H9 (cell line): ENCODE measurements at regions not wholly inside any gene's neighbourhood (a gene's known extent, or its start where the extent isn't known, plus 50 kb on each side); places are given as distances from the start of the nearest gene placed in this dataset.

Source experiments
- DNase-seq: peaks from one replicate; pipeline ENCODE4 v3.0.0-alpha.2; 2017
- H2AFZ ChIP-seq: one replicate; pipeline ENCODE4 v1.6.1; 2013; ENCODE audit warnings: mild to moderate bottlenecking, low read length, control low read depth, moderate library complexity
- H2AK5ac ChIP-seq: 2 replicates; pipeline ENCODE4 v1.6.1; 2013; ENCODE audit warnings: low read length, control low read depth, mixed read lengths; ENCODE audit not compliant: insufficient read length
- H2BK120ac ChIP-seq: one replicate; pipeline ENCODE4 v1.6.1; 2013; ENCODE audit warnings: low read depth, mild to moderate bottlenecking, low read length, control low read depth, inconsistent platforms; ENCODE audit not compliant: poor library complexity, severe bottlenecking
- H2BK12ac ChIP-seq: 2 replicates; pipeline ENCODE4 v1.6.1; 2013; ENCODE audit warnings: low read length, control low read depth, mixed read lengths, low read depth; ENCODE audit not compliant: insufficient read length
- H2BK15ac ChIP-seq: 2 replicates; pipeline ENCODE4 v1.6.1; 2013; ENCODE audit warnings: low read depth, low read length, control low read depth
- H2BK20ac ChIP-seq: one replicate; pipeline ENCODE4 v1.6.1; 2013; ENCODE audit warnings: low read depth, mild to moderate bottlenecking, low read length, control low read depth, inconsistent platforms; ENCODE audit not compliant: poor library complexity, severe bottlenecking
- H2BK5ac ChIP-seq: 2 replicates; pipeline ENCODE4 v1.6.1; 2013; ENCODE audit warnings: low read length, control low read depth, mixed read lengths; ENCODE audit not compliant: insufficient read length
- H3K14ac ChIP-seq: 2 replicates; pipeline ENCODE4 v1.6.1; 2013; ENCODE audit warnings: low read length, control low read depth; ENCODE audit not compliant: insufficient read depth
- H3K18ac ChIP-seq: 2 replicates; pipeline ENCODE4 v1.6.1; 2013; ENCODE audit warnings: low read depth, mild to moderate bottlenecking, mixed read lengths, low read length, control low read depth; ENCODE audit not compliant: insufficient read length
- H3K23ac ChIP-seq: 2 replicates; pipeline ENCODE4 v1.6.1; 2013; ENCODE audit warnings: low read length, control low read depth, mixed read lengths, low read depth; ENCODE audit not compliant: insufficient read length
- H3K23me2 ChIP-seq: 2 replicates; pipeline ENCODE4 v1.6.1; 2013; ENCODE audit warnings: low read depth, mild to moderate bottlenecking, mixed read lengths, low read length, control low read depth; ENCODE audit not compliant: insufficient read length, poor library complexity, severe bottlenecking
- H3K27ac ChIP-seq: 2 replicates; pipeline ENCODE4 v1.5.1; 2013; ENCODE audit warnings: low read length, control low read depth, mixed read lengths, low read depth; ENCODE audit not compliant: insufficient read length
- H3K27me3 ChIP-seq: 2 replicates; pipeline ENCODE4 v1.6.1; 2013; ENCODE audit warnings: low read length, control low read depth, inconsistent platforms; ENCODE audit not compliant: insufficient read depth
- H3K4ac ChIP-seq: 2 replicates; pipeline ENCODE4 v1.6.1; 2013; ENCODE audit warnings: low read depth, mild to moderate bottlenecking, control low read depth, inconsistent platforms, low read length, moderate library complexity
- H3K4me1 ChIP-seq: 2 replicates; pipeline ENCODE4 v1.6.1; 2013; ENCODE audit warnings: low read length, control low read depth, inconsistent platforms; ENCODE audit not compliant: insufficient read depth
- H3K4me2 ChIP-seq: 2 replicates; pipeline ENCODE4 v1.6.1; 2013; ENCODE audit warnings: low read length, control low read depth, mixed read lengths; ENCODE audit not compliant: insufficient read length, insufficient read depth
- H3K56ac ChIP-seq: 2 replicates; pipeline ENCODE4 v1.6.1; 2013; ENCODE audit warnings: low read depth, mild to moderate bottlenecking, mixed read lengths, low read length, control low read depth; ENCODE audit not compliant: insufficient read length
- H3K79me1 ChIP-seq: 2 replicates; pipeline ENCODE4 v1.6.1; 2013; ENCODE audit warnings: low read depth, mild to moderate bottlenecking, moderate library complexity, low read length, control low read depth, inconsistent platforms; ENCODE audit not compliant: insufficient read depth, poor library complexity, severe bottlenecking
- H3K79me2 ChIP-seq: 2 replicates; pipeline ENCODE4 v1.6.1; 2013; ENCODE audit warnings: low read length, control low read depth, inconsistent platforms; ENCODE audit not compliant: insufficient read depth
- H3K9ac ChIP-seq: 2 replicates; pipeline ENCODE4 v1.6.1; 2013; ENCODE audit warnings: low read length, control low read depth, mixed read lengths; ENCODE audit not compliant: insufficient read length; ENCODE audit errors: extremely low read depth
- H3K9me3 ChIP-seq: one replicate; pipeline ENCODE4 v1.6.1; 2013; ENCODE audit warnings: low read depth, low read length, inconsistent platforms; ENCODE audit not compliant: control insufficient read depth
- H3T11ph ChIP-seq: one replicate; pipeline ENCODE4 v1.6.1; 2013; ENCODE audit warnings: mild to moderate bottlenecking, low read length, control low read depth, inconsistent platforms
- H4K20me1 ChIP-seq: one replicate; pipeline ENCODE4 v1.6.1; 2013; ENCODE audit not compliant: control insufficient read depth, insufficient read length, insufficient read depth
- H4K5ac ChIP-seq: 2 replicates; pipeline ENCODE4 v1.6.1; 2013; ENCODE audit warnings: low read depth, mild to moderate bottlenecking, mixed read lengths, low read length, control low read depth; ENCODE audit not compliant: insufficient read length
- H4K8ac ChIP-seq: replicated peaks from 2 replicates; pipeline ENCODE4 v1.6.1; 2013; ENCODE audit warnings: low read length, control low read depth, mixed read lengths, low read depth; ENCODE audit not compliant: insufficient read length
- H4K91ac ChIP-seq: 2 replicates; pipeline ENCODE4 v1.6.1; 2013; ENCODE audit warnings: low read depth, mild to moderate bottlenecking, moderate library complexity, mixed read lengths, low read length, control low read depth; ENCODE audit not compliant: insufficient read length
- H3K27ac Mint-ChIP-seq, 3 experiments: 2 replicates in 2 of 3; 3 replicates in 1 of 3; pipeline ENCODE4 v1.8.0; 2020 to 2021; ENCODE audit warnings: mixed read lengths in 3 of 3, mild to moderate bottlenecking in 1 of 3, moderate library complexity in 1 of 3
- H3K27me3 Mint-ChIP-seq: 2 replicates; pipeline ENCODE4 v1.8.0; 2021; ENCODE audit warnings: low read depth, mild to moderate bottlenecking, moderate library complexity, mixed read lengths
- H3K36me3 Mint-ChIP-seq, 3 experiments: 2 replicates in 2 of 3; 3 replicates in 1 of 3; pipeline ENCODE4 v1.8.0; 2020 to 2021; ENCODE audit warnings: low read depth in 3 of 3, mixed read lengths in 3 of 3; ENCODE audit not compliant: insufficient read depth in 1 of 3
- H3K4me1 Mint-ChIP-seq, 2 experiments: 2 replicates each; pipeline ENCODE4 v1.8.0; 2020; ENCODE audit warnings: mixed read lengths in 2 of 2
- H3K4me3 Mint-ChIP-seq, 2 experiments: 2 replicates in 1 of 2; 3 replicates in 1 of 2; pipeline ENCODE4 v1.8.0; 2020 to 2021; ENCODE audit warnings: mild to moderate bottlenecking in 2 of 2, mixed read lengths in 2 of 2, moderate library complexity in 1 of 2
- H3K9me3 Mint-ChIP-seq, 2 experiments: 2 replicates in 1 of 2; 3 replicates in 1 of 2; pipeline ENCODE4 v1.8.0; 2020; ENCODE audit warnings: mild to moderate bottlenecking in 2 of 2, mixed read lengths in 2 of 2, moderate library complexity in 1 of 2
- TF ChIP-seq, protein P1 (sequence below): fragments of 200-600 bp; sonication (generic); conservative IDR thresholded peaks from 3 replicates; pipeline ENCODE4 v1.8.0; 2021; ENCODE audit warnings: antibody characterized with exemption, mild to moderate bottlenecking

DNA sequence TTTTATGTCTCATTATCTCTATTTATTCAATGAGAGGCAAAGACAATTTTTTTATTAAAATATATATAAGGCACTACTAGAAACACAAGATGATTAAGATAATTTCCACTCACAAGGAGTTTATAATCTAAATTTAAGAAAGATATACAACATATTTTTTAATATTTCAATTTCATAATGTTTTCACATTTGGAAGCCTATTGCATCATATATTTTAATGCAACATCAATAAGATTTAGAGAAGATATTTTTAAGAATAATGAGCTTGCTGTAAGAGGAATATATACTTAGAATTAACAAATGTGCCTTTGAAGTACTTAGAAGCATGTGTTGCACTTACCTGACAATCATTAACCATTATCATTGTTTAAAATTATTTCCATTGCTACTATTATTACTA is 597.7 kb upstream of the BTBD3 start:
- H3K4me3 Mint-ChIP-seq, result no peak overlapping the region
- H3K4me1 ChIP-seq, result no peaks in the 10 kb centered on the region
- no peak overlapping the region for H3K4me2 ChIP-seq
- peaks cover 3 to 25% (median 7%) of the 10 kb centered on the region in 3 experiments for H3K36me3 Mint-ChIP-seq
- no peak overlapping the region for H3K9ac ChIP-seq
- H3K56ac ChIP-seq, result no peak overlapping the region
- no peak overlapping the region for H2BK120ac ChIP-seq
- no peak overlapping the region for H3K4ac ChIP-seq
- DNase-seq, result no peak
- H3K27me3 ChIP-seq, result no peaks in the 10 kb centered on the region
- H2BK20ac ChIP-seq, result no peak overlapping the region
- no peak overlapping the region for H2BK15ac ChIP-seq
- H3K9me3 Mint-ChIP-seq, result peaks cover 14 to 27% of the 10 kb centered on the region in 2 experiments; a peak in 4 of 5 replicates
- H3K14ac ChIP-seq, result no peak overlapping the region
- TF ChIP-seq, protein P1, sequence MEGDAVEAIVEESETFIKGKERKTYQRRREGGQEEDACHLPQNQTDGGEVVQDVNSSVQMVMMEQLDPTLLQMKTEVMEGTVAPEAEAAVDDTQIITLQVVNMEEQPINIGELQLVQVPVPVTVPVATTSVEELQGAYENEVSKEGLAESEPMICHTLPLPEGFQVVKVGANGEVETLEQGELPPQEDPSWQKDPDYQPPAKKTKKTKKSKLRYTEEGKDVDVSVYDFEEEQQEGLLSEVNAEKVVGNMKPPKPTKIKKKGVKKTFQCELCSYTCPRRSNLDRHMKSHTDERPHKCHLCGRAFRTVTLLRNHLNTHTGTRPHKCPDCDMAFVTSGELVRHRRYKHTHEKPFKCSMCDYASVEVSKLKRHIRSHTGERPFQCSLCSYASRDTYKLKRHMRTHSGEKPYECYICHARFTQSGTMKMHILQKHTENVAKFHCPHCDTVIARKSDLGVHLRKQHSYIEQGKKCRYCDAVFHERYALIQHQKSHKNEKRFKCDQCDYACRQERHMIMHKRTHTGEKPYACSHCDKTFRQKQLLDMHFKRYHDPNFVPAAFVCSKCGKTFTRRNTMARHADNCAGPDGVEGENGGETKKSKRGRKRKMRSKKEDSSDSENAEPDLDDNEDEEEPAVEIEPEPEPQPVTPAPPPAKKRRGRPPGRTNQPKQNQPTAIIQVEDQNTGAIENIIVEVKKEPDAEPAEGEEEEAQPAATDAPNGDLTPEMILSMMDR, result no peak
- no peak overlapping the region for H3T11ph ChIP-seq
- H4K20me1 ChIP-seq, result no peaks in the 10 kb centered on the region
- no peak overlapping the region for H2AK5ac ChIP-seq
- H3K27ac ChIP-seq, result no peak overlapping the region
- H3K23me2 ChIP-seq, result no peaks in the 10 kb centered on the region
- H3K4me1 Mint-ChIP-seq, result no peaks in the 10 kb centered on the region
- no peaks in the 10 kb centered on the region for H3K79me2 ChIP-seq
- H2AFZ ChIP-seq, result no peak overlapping the region
- no peak overlapping the region for H3K23ac ChIP-seq
- no peak overlapping the region for H4K5ac ChIP-seq
- H3K18ac ChIP-seq, result no peak overlapping the region
- H4K91ac ChIP-seq, result no peak overlapping the region
- no peaks in the 10 kb centered on the region for H3K27me3 Mint-ChIP-seq
- no peak overlapping the region for H2BK12ac ChIP-seq
- no peaks in the 10 kb centered on the region for H3K9me3 ChIP-seq
- H3K27ac Mint-ChIP-seq, result no peak overlapping the region
- H2BK5ac ChIP-seq, result no peak overlapping the region
- H4K8ac ChIP-seq, result no peak overlapping the region
- no peaks in the 10 kb centered on the region for H3K79me1 ChIP-seq
